HG03280 (cell line): ENCODE measurements at regions not wholly inside any gene's neighbourhood (a gene's known extent, or its start where the extent isn't known, plus 50 kb on each side); places are given as distances from the start of the nearest gene placed in this dataset.

Source experiments
- ATAC-seq: cut with Tn5 transposase; IDR thresholded peaks from one replicate; pipeline ENCODE4 v1.9.1; 2021; ENCODE audit warnings: mild to moderate bottlenecking, moderate library complexity; ENCODE audit not compliant: unreplicated experiment

DNA sequence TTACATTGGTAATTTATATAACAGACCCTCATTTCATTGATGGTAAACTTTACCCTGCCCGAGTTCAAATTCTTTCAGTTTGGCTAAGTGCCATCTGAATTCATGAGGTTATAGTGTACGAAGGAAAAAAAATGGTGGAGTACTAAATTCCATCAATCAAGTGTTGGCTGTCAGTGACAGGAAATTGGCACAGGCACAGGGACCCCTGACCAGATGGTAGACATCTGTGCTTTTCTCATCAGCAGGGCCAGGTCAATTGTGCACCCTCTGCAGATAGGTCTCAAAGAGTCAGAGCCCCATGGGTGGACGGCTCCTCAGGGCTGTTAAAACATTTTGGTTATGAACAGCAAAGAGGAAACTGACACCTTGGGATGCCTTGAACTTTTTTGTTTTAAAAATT lies 439.2 kb downstream of the SETBP1 start:
- ATAC-seq: no peak

DNA sequence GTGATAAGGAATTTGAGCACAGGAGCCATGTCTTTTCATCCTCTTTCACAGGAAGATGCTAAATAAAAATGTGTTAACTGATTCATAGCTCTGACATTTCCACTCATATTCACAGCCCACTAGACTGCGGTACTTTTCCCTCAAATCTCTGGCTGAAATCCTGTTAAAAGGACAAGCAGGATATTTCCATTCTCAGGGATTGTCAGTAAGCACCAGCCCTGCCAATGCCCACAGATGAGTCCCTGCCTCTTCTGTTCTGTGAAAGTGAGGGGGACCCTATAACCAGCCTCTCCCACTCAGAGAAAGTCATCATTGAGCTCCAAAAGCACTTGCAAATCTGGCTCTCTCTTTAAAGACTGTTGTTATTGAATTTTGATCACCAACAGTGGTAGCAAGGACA lies 440.5 kb downstream of the SETBP1 start:
- ATAC-seq: no peak

DNA sequence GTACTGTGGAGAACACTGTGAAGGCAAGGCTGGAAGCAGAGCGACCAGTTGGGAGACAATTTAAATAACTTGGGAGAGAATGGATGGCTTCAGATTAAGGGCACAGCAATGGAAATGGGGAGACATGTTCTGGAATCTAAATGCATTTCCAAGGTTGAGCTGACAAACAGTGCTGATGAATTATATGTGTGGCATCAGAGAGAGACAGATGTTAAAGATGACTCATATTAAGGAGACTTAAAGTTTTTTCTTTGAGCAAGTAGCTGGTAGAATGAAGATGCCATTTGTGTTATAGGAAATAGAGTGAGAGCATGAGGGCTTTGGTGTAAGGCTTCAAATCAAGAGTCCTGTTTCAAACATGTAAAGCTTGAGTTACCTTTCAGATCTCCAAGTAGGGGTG lies 441.8 kb downstream of the SETBP1 start:
- no peak for ATAC-seq

DNA sequence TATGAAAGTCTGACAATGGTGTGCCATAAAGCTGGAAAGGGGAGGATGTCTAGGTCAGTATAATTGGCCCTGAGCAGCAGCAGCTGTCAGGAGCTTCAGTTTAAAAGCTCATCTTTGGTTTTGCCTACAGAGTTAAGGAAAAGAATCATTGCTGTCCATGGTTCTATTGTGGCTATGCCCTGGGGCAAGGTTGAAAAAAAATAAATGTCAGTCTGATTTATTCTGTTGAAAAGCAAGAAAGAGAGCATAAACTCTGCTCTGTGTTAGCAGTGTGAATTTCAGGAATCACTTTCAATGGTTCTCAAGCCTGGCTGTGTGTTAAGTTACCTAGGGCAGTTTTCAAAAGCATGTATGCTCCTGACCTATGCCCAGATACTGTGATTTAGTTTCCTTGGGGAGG lies 446.7 kb downstream of the SETBP1 start:
- no peak for ATAC-seq

DNA sequence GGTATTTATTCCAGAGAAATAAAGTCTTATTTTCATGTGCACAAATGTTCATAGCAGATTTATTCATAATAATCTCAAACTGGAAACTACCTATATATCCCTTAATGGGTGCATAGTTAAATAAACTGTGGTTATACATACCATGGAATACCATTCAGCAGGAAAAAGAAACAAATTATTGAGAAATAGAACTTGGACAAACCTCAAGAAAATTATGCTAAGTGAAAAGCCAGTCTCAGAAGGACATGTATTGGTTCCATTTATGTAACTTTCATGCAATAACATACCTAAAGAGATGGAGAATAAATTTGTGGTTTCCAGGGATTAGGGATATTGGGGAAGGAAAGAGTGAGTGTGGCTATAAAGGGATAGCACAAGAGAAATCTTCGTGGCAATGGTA lies 452.6 kb downstream of the SETBP1 start:
- no peak for ATAC-seq

DNA sequence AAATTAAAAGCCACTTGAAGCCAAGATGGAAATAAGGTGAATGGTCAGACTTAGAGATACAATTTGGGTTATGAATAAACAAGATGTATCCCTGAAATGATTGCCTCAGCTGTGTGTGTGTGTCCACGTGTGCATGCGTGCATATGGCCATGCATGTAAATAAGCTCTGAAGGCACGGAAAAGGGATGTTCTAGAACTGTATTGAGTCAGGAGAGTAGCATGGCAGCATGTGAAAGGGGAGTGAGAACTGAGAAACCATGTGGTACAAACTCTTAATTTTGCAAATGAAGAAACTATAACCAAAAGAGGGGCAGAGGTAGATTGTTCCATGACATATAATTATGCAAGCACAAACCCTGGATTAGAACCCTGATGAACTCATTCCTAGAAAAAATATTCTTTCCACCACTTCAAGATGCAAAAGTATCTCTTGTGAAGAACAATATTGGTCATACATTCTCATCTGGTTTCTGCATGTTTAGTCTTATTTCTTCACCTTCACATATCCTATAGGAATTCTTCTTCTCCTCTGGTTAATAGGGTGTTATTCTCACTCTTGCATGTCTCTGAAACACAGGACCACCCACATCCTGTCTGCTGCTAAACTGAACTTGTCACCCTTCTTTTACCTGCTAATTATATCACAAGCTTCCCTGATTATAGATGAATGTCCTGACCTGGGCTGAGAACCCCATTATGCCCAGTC lies 455.8 kb downstream of the SETBP1 start:
- ATAC-seq: no peak

DNA sequence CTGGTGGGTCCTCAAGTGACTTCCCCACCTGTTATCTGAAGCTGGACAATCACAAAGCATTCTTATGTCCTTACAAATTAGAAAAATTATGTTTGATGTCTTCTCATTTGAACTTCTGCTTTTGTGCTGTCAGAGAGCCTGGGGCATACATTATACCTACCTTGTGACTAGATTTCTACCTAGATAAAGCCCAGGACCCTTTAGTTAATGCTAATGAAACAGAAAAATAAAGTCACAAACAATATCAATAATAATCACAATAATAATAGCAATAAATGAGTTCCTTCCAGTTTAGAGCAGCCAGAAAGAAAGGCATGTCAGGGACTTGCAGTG lies 456.4 kb downstream of the SETBP1 start:
- ATAC-seq: no peak

DNA sequence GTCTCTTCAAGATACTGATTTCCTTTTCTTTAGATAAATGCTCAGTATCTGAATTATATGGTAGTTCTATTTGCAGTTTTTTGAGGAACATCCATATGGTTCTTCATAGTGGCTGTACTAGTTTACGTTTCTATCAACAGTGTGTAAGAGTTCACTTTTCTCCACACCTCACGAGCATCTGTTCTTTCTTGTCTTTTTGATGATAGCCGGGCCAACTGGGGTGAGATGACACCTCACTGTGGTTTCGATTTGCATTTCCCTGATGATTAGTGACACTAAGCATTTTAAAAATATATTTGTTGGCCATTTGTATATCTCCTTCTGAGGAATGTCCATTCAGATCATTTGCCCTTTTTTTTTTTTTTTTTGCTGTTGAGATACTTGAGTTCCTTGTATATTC lies 458.8 kb downstream of the SETBP1 start:
- ATAC-seq: no peak

DNA sequence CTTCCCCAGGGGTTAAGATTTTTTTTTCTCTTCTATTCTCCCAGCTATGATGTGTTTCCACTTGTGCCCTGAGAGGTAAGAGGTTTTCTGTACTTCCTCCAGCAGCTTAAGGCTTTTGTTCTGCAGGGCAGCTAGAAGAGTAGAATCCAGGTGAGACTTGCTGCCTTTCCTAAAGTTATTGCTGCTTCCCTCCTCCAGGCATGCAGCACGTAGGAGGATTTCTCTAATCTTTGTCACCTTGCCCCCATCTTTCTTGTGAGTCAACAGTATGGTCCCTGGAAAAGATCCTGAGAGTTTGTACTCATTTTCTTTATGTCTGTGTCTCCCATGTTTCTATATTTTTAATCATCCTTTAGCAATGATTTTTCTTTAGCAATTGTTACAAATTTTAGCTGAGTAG lies 462.2 kb downstream of the SETBP1 start:
- ATAC-seq: no peak

DNA sequence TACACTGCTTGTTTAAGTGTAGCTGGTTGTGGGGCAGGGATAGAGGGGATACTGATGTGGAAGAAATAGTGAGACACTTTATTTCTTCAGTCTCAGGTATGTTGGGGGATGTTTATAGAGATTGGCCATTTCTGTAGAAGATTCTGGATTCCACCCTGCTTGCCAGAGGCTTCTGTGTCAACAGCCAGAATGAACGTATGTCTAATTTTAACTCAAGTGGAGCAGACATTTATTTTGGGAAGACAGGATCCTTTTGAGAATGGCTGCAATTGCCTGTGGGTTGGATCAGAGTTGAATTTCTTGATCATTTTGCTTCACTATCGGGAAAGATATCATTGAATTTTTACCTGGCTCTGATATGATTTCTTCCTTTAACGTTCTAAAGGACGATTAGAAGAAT lies 465.6 kb upstream of the SLC14A2 start:
- no peak for ATAC-seq

DNA sequence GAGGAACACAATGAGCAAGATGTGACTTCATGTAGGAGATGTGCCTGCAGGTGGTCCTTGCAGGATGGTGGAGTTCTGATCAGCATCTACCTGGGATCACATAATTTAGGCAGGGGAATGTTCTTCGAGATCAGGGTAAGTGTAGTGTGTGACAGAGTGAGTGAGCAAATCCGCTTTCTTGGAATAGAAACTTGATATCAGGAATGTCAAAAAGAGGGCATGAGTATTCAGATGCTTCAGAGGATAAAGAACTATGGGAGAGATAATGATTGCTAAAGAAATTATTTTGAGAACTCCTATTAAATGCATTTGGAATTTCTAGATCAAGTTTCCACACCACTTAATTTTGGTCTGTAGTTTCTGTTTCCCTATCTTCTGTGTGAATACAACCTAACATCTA lies 463.6 kb upstream of the SLC14A2 start:
- no peak for ATAC-seq

DNA sequence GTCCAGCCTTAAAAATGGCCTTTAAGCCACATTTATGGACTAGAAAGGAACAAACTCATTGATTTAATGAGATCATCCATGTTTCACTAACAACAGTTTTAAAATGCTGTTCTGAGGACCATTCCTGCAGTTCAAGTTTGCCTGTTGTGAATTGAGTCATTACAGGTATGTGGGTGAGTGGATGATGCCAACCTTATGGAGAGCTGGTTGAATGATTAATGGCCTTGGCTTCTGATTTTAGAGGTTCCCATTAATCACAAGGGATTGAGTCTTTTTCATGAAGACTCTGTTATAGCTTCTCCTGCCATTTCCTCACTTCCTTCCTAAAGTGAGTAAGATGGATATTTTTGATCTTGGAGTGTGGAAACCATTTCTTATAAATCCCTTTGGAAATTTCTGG lies 459.8 kb upstream of the SLC14A2 start:
- no peak for ATAC-seq

DNA sequence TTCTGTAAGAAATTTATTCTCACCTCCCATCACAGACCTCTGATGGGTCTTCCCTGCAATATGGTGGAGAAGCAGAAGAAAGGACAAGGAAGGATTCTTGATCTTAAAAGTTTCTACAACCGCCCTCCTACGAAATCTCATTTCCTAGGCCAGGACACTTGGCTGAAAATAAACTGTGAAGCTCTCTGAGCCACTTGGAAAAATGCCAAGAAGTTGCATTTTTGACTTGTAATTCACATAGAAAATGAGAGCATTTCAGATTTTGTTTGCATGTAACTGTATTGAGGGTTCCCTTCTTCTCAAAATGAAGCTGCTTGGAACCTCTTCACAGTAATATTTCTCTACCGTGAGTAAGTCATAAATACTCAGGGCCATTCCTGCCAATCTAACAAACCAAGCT lies 458.3 kb upstream of the SLC14A2 start:
- ATAC-seq: no peak

DNA sequence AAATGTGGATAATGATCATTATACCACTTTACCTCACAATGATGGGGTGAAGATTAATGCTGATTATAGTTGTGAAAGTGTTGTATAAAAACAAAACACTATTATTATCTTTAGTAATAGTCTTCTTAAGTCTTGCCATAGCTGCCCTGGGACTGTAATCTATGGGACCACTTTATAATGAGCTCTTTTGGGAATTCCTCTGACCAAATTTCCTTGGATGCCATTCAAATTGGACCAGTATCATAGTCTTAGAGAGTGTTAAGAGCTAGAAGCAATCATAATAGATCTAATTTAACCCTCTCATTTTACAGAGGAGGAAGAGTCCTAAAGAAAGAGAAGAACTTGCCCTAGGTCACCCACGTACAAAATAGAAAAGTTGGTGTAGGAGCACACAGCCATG lies 457.7 kb upstream of the SLC14A2 start:
- no peak for ATAC-seq

DNA sequence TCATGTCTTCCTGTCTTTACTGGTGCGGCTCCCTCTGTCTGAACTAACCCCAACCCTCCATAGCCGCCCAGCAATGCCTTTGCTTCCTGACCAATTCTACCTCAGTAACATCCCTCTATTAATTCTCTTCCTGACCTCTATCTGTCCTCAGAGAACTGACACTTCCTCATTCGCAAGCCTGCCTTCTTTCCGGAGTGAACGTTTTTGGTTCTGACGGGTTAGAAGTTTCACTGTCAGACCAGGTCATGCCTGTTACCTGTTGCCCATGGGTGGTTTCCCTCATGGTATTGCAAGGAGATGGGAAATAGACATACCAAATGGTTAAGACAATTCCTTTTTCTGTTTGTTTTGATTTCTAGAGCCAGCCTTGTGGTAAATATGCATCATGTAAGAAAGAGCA lies 453.4 kb upstream of the SLC14A2 start:
- ATAC-seq: no peak

DNA sequence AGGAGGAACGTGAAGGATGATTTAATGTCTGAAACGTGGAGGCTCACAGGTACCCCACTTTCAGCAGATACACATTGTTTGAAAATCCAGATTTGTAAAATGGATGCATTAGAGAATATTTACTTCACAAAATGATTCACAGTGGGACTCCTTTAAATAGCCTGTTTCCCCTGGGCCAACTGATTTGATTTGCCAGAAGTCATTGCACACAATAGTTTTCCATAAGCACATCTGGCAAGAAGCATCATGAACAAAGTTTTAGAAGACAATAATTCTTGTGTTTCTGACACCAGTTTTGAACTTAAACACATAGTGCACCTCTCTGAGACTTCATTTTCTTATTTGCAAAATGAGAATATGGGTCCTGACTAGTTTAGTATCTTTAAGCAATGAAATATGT lies 451.4 kb upstream of the SLC14A2 start:
- ATAC-seq: no peak

DNA sequence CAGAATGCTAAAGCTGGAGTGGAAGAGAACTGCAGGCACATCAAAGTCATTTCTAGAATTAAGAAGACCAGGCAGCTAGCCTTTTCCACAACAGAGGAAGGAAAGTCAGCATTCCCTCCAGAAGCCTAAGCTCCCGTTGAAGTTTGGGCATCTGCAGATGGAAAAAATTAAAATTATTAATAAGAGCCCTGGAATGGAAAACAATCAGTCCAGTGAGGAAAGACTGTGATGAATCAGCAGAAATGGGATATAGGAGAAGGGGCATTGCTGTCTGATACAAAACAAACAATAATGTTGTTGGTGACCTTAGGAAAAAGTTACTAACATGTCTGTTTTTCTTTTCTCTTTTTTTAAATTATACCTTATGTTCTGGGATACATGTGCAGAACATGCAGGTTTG lies 450.7 kb upstream of the SLC14A2 start:
- ATAC-seq: no peak

DNA sequence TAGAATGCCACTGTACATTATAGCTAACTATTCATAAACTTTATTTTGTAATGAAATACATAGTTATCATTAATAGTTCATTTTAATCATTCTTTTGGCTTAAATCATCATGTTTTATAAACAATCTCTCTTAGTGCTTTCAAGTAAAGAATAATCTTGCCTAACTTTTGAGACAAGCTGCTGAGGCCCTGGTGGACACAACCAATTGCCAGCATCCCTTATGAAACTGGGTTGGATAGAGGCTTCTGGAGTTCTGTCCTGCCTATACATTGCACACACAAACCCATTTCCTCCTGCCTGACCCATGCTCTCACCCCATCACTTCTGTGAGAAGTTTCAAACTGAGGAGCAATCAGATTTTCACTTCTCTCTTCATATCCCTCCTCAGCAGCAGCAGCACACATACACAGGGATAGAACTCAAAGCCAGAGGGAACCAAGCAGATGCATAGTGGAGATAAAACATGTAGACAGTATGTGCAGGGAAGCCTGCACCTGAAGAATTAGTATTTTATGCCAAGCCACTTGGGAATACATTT lies 450.0 kb upstream of the SLC14A2 start:
- no peak for ATAC-seq

DNA sequence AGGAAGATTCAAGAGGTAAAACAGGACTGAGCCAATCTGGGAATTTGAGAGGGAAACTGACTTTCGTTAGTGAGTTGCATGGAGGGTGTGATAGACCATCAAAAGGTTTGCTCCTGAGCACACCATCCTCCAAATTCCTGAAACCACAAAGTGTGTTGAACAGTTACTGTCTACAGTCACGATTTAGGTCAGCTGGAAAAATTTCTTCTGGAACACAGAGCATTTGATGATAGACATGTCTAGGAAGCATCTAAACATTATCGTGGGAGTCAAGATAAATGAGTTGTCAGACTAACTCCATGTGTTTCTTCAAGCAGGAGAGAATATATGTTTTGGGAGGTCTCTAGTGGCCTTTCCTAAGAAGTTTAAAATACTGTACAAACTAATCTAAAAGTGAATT lies 449.4 kb upstream of the SLC14A2 start:
- ATAC-seq: no peak

DNA sequence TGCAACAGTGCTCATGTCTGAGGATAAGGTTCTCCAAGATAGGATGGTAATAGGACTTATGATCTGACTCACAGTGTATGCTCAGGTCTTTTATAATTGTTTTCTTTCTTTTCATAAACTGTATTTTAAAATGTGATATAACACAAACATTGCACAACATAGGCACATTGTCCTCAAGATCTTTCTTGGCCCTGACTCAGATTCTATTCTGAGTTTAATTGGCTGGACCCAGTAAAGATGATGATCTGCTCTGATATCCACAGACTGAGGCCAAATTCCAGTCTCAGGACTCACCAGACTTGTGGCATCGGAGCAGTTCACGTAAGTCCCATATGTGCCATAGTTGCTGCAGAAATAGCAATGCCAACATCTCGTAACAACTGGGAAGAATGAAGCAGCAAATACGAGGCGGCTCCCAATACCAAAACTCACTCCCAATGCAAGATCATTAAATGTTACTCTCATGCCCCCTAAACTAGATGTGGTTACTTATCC lies 448.9 kb upstream of the SLC14A2 start:
- no peak for ATAC-seq

DNA sequence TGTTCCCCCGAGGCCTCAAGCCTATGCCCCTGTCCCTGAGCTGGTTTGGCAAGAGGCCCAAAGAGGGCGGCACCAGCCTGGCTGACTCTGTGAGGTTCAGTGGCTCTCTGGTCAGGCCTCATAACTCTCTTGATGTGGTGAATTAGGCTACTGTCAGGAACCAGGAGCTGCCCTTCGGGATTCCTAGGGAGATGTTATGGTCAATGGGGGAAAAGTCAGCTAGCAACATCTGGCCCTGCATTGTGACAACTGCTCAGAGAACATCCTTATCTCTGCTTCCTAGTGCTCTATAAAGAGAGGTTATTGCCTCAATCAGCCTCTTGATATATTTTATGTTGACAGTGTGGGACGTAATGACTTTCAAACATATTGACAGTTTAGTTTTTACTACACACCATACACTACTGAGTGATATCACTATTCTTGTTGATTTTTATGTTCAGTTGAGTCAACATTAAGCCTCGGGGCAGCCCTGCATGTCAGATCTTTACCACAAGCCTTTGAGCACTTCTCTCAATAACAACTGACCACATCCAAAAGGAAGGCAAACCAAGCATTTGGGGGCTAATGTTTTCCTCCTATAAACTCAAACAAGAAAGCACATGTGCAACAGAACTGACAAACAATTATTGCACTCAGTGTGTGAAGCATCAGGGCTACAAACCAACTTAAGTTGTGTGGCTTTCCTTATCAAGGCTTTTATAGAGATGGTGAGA lies 448.3 kb upstream of the SLC14A2 start:
- no peak for ATAC-seq

DNA sequence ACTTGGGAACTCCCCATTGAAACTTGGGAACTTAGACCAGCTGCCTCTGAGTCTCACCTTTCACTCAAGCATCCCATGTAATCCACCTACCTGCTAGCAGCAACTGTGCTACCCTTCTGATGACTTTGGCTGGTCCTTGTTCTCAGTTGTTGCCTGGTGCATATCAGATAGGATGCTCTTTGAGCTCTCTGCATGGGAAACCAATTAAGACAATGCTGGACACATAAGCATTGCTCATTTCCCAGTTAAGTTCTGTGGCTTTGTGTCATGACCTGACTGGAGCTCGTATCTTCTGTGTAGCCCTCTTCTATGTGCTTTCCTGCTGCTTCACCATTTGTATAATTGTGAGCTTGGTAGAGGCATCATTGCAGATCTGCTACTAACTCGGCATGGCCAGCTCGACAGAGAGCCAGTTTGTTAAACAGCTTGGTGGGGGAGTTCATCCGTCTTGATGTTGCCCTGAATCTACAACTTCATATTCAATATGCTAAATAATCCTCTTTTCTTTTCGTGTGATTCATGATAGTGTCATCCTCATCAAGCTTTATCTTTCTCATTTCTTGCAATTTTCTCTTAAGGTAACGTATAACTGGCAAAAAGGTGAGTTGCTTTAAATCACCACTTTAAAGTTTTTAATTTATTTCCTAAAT lies 447.5 kb upstream of the SLC14A2 start:
- no peak for ATAC-seq
